ENCODE measurements at regions not wholly inside any gene's neighbourhood (a gene's known extent, or its start where the extent isn't known, plus 50 kb on each side); places are given as distances from the start of the nearest gene placed in this dataset.
A peak's percentile ranks its signal among the peaks of the same experiment; 100 is the strongest.

- H4K20me1 ChIP-seq (ENCODE audit: insufficient read depth, low read length), result no peaks in the 10 kb centered on the region
- H3K9ac ChIP-seq (ENCODE audit: low read length), result no peak overlapping the region
- peaks cover 25% of the 10 kb centered on the region for H3K4me1 ChIP-seq (ENCODE audit: low read length)
- TF ChIP-seq CTCF (IDR thresholded peaks at IDR 0.05; ENCODE audit: low read depth, low read length) (no peak), EZH2phosphoT487 (IDR thresholded peaks at IDR 0.05; ENCODE audit: low read depth) (no peak)
- H3K27me3 ChIP-seq (ENCODE audit: low read depth, low read length), result no peaks in the 10 kb centered on the region
- H3K4me2 ChIP-seq (ENCODE audit: low read length), result peak overlapping the region; percentile 49
- no peaks in the 10 kb centered on the region for H3K9me3 ChIP-seq (ENCODE audit: insufficient read depth, low read length)
- H2AFZ ChIP-seq (ENCODE audit: low read depth, low read length), result no peak overlapping the region
- no peak overlapping the region for H3K4me3 ChIP-seq (ENCODE audit: low read length)
- H3K36me3 ChIP-seq (replicated peaks; ENCODE audit: low read depth, low read length), result no peaks in the 10 kb centered on the region
- no peak overlapping the region for H3K27ac ChIP-seq (ENCODE audit: low read length)
- no peaks in the 10 kb centered on the region for H3K79me2 ChIP-seq (ENCODE audit: low read length)
Observed at GRCh38 chr5:133895979-133896845, 72.2 kb downstream of the C5orf15 start.

DNA sequence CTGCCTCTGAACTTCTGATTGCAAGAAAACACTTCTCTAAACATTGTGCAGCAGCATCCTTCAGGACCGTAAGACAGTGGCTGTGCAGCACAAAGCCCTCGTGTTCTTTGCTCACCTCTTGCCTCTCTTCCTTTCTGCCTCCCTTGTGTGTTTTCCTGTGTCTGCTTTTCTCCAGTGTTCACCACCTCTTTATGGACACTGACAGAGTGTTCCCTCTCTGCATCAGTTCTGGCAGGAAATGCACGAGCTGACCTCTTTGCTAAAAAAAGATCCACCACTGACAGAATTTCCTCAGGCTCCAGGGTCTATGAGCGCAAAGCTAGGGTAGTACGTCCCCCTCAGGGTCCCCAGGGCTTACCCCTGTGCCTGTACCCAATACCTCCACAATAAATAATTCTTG is 74.3 kb downstream of the C5orf15 start:
- Histone ChIP-seq H3K9ac (ENCODE audit: low read length) (no peak overlapping the region), H3K4me3 (ENCODE audit: low read length) (no peak overlapping the region), H3K4me2 (ENCODE audit: low read length) (no peak overlapping the region), H3K9me3 (ENCODE audit: insufficient read depth, low read length) (no peaks in the 10 kb centered on the region), H4K20me1 (ENCODE audit: insufficient read depth, low read length) (no peaks in the 10 kb centered on the region), H3K36me3 (replicated peaks; ENCODE audit: low read depth, low read length) (no peaks in the 10 kb centered on the region), H3K4me1 (ENCODE audit: low read length) (peaks cover 25% of the 10 kb centered on the region), H3K27me3 (ENCODE audit: low read depth, low read length) (no peaks in the 10 kb centered on the region), H3K79me2 (ENCODE audit: low read length) (no peaks in the 10 kb centered on the region), H3K27ac (ENCODE audit: low read length) (no peak overlapping the region), H2AFZ (ENCODE audit: low read depth, low read length) (no peak overlapping the region)
- TF ChIP-seq EZH2phosphoT487 (IDR thresholded peaks at IDR 0.05; ENCODE audit: low read depth) (no peak), CTCF (IDR thresholded peaks at IDR 0.05; ENCODE audit: low read depth, low read length) (no peak)

GRCh38 chr5:133892774-133893173 is 75.7 kb downstream of the C5orf15 start:
- H3K9me3 ChIP-seq (ENCODE audit: insufficient read depth, low read length), result no peaks in the 10 kb centered on the region
- H3K9ac ChIP-seq (ENCODE audit: low read length), result no peak overlapping the region
- no peaks in the 10 kb centered on the region for H4K20me1 ChIP-seq (ENCODE audit: insufficient read depth, low read length)
- H3K36me3 ChIP-seq (replicated peaks; ENCODE audit: low read depth, low read length), result no peaks in the 10 kb centered on the region
- no peaks in the 10 kb centered on the region for H3K27me3 ChIP-seq (ENCODE audit: low read depth, low read length)
- H3K4me1 ChIP-seq (ENCODE audit: low read length), result peaks cover 29% of the 10 kb centered on the region
- no peak overlapping the region for H3K27ac ChIP-seq (ENCODE audit: low read length)
- H2AFZ ChIP-seq (ENCODE audit: low read depth, low read length), result no peak overlapping the region
- TF ChIP-seq CTCF (IDR thresholded peaks at IDR 0.05; ENCODE audit: low read depth, low read length), result no peak
- TF ChIP-seq EZH2phosphoT487 (IDR thresholded peaks at IDR 0.05; ENCODE audit: low read depth), result no peak
- H3K4me3 ChIP-seq (ENCODE audit: low read length), result no peak overlapping the region
- H3K4me2 ChIP-seq (ENCODE audit: low read length), result no peak overlapping the region
- H3K79me2 ChIP-seq (ENCODE audit: low read length), result no peaks in the 10 kb centered on the region

GRCh38 chr5:133892306-133892705 is 76.1 kb downstream of the C5orf15 start:
- Histone ChIP-seq H3K9me3 (ENCODE audit: insufficient read depth, low read length) (no peaks in the 10 kb centered on the region), H3K4me3 (ENCODE audit: low read length) (no peak overlapping the region), H3K4me1 (ENCODE audit: low read length) (peaks cover 29% of the 10 kb centered on the region), H3K36me3 (replicated peaks; ENCODE audit: low read depth, low read length) (no peaks in the 10 kb centered on the region), H3K79me2 (ENCODE audit: low read length) (no peaks in the 10 kb centered on the region), H3K27me3 (ENCODE audit: low read depth, low read length) (no peaks in the 10 kb centered on the region), H3K4me2 (ENCODE audit: low read length) (no peak overlapping the region), H4K20me1 (ENCODE audit: insufficient read depth, low read length) (no peaks in the 10 kb centered on the region), H3K9ac (ENCODE audit: low read length) (no peak overlapping the region), H2AFZ (ENCODE audit: low read depth, low read length) (no peak overlapping the region), H3K27ac (ENCODE audit: low read length) (no peak overlapping the region)
- no peak for TF ChIP-seq EZH2phosphoT487 (IDR thresholded peaks at IDR 0.05; ENCODE audit: low read depth)
- TF ChIP-seq CTCF (IDR thresholded peaks at IDR 0.05; ENCODE audit: low read depth, low read length), result no peak

Data from OCI-LY3 (cell line).